A549 (cell line): ENCODE measurements at regions not wholly inside any gene's neighbourhood (a gene's known extent, or its start where the extent isn't known, plus 50 kb on each side); places are given as distances from the start of the nearest gene placed in this dataset.

Experiments
- EP300 ChIP-seq, 2 experiments: fragments of >200 bp; sonication (Bioruptor Twin); formaldehyde crosslinking; IDR thresholded peaks; 2 replicates in 1 of 2; 3 replicates in 1 of 2; pipeline ENCODE4 v1.6.1; 2016 to 2017
- HOXA7 ChIP-seq: fragments of 250-450 bp; sonication (Bioruptor Pico); IDR thresholded peaks from 2 replicates; pipeline ENCODE4 v1.5.0; 2020; ENCODE audit warnings: mild to moderate bottlenecking, moderate library complexity
- PHF8 ChIP-seq: fragments of 200-600 bp; sonication (generic); IDR thresholded peaks from 2 replicates; pipeline ENCODE4 v1.6.1; 2016; ENCODE audit warnings: low read depth, mild to moderate bottlenecking, antibody characterized with exemption, moderate library complexity, borderline replicate concordance
- RCOR1 ChIP-seq: fragments of 150-350 bp; IDR thresholded peaks from 2 replicates; pipeline ENCODE4 v1.6.1; 2014; ENCODE audit warnings: antibody characterized with exemption, low read length, low read depth
- TF ChIP-seq, protein P1 (sequence below): IDR thresholded peaks from 2 replicates; pipeline ENCODE4 v1.6.1; 2012
- TF ChIP-seq, protein P2 (sequence below): fragments of >200 bp; sonication (Bioruptor Twin); formaldehyde crosslinking; IDR thresholded peaks from 3 replicates; pipeline ENCODE4 v1.5.1; 2016

DNA sequence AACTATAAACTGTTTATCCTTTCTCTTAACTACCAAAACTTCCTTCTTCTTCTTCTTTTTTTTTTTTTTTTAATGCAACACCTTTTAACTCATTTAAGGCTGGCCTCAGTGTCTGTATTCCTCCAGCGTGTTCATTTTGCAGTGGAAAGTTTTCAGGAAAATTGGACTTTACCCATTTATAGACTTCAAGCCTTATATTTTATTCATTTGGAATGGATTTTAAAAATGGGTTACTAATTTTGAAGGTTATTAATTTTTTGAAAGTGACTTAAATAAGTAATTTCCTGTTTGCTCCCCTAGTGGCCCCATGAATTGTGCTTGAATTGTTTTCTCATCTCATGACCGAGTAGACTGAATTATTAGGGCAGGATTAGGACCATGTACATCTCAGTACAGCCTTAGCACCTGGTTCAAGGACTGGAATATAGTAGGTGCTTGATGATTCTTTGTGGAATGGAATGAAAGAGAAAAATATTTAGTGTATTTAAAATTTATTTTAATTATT is 282.7 kb downstream of the ANKRD50 start:
- TF ChIP-seq, protein P1, sequence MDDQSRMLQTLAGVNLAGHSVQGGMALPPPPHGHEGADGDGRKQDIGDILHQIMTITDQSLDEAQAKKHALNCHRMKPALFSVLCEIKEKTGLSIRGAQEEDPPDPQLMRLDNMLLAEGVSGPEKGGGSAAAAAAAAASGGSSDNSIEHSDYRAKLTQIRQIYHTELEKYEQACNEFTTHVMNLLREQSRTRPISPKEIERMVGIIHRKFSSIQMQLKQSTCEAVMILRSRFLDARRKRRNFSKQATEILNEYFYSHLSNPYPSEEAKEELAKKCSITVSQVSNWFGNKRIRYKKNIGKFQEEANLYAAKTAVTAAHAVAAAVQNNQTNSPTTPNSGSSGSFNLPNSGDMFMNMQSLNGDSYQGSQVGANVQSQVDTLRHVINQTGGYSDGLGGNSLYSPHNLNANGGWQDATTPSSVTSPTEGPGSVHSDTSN, result no peak
- TF ChIP-seq, protein P2, sequence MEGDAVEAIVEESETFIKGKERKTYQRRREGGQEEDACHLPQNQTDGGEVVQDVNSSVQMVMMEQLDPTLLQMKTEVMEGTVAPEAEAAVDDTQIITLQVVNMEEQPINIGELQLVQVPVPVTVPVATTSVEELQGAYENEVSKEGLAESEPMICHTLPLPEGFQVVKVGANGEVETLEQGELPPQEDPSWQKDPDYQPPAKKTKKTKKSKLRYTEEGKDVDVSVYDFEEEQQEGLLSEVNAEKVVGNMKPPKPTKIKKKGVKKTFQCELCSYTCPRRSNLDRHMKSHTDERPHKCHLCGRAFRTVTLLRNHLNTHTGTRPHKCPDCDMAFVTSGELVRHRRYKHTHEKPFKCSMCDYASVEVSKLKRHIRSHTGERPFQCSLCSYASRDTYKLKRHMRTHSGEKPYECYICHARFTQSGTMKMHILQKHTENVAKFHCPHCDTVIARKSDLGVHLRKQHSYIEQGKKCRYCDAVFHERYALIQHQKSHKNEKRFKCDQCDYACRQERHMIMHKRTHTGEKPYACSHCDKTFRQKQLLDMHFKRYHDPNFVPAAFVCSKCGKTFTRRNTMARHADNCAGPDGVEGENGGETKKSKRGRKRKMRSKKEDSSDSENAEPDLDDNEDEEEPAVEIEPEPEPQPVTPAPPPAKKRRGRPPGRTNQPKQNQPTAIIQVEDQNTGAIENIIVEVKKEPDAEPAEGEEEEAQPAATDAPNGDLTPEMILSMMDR, result no peak
- TF ChIP-seq RCOR1, result no peak
- no peak for TF ChIP-seq HOXA7 (CRISPR knock-in tag)
- no peak for TF ChIP-seq PHF8
- no peak for TF ChIP-seq EP300 (IDR thresholded peaks at IDR 0.05)
